ENCODE measurements at regions not wholly inside any gene's neighbourhood (a gene's known extent, or its start where the extent isn't known, plus 50 kb on each side); places are given as distances from the start of the nearest gene placed in this dataset.

DNA sequence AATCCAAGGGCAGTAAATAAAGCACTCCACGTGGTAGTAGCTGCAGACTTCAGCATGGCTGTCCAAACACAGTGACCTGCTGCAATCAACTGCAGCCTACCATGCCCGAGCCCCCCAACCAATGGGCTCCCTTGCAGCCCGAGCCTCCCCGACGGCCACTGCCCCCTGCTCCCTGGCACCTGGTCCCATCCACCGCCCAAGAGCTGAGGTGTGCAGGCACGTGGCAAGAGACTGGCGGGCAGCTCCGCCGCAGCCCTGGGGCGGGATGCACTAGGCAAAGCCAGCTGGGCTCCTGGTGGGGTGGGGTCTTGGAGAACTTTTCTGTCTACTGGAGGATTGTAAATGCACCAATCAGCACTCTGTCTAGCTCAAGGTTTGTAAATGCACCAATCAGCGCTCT lies 57.6 kb upstream of the RGS2 start:
- TF ChIP-seq, protein P1, sequence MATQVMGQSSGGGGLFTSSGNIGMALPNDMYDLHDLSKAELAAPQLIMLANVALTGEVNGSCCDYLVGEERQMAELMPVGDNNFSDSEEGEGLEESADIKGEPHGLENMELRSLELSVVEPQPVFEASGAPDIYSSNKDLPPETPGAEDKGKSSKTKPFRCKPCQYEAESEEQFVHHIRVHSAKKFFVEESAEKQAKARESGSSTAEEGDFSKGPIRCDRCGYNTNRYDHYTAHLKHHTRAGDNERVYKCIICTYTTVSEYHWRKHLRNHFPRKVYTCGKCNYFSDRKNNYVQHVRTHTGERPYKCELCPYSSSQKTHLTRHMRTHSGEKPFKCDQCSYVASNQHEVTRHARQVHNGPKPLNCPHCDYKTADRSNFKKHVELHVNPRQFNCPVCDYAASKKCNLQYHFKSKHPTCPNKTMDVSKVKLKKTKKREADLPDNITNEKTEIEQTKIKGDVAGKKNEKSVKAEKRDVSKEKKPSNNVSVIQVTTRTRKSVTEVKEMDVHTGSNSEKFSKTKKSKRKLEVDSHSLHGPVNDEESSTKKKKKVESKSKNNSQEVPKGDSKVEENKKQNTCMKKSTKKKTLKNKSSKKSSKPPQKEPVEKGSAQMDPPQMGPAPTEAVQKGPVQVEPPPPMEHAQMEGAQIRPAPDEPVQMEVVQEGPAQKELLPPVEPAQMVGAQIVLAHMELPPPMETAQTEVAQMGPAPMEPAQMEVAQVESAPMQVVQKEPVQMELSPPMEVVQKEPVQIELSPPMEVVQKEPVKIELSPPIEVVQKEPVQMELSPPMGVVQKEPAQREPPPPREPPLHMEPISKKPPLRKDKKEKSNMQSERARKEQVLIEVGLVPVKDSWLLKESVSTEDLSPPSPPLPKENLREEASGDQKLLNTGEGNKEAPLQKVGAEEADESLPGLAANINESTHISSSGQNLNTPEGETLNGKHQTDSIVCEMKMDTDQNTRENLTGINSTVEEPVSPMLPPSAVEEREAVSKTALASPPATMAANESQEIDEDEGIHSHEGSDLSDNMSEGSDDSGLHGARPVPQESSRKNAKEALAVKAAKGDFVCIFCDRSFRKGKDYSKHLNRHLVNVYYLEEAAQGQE (IDR thresholded peaks at IDR 0.05; ENCODE audit: insufficient replicate concordance, low read depth) = no peak
- TF ChIP-seq POLR2AphosphoS5 (IDR thresholded peaks at IDR 0.05; ENCODE audit: low read depth) = no peak

Measured in HL-60 (cell line).